DMS 273 treated with DMSO at 0.1 percent for 48 hours (cell line): ENCODE measurements at regions not wholly inside any gene's neighbourhood (a gene's known extent, or its start where the extent isn't known, plus 50 kb on each side); places are given as distances from the start of the nearest gene placed in this dataset.
"Not testable (repeated sequence)": the region's sequence is repeated elsewhere in the genome, so short reads cannot be mapped to it uniquely, and the experiment has no call there.

Source experiments
- DNase-seq: peaks from one replicate; lab custom pipeline; 2025; lab: John Stamatoyannopoulos, UW

DNA sequence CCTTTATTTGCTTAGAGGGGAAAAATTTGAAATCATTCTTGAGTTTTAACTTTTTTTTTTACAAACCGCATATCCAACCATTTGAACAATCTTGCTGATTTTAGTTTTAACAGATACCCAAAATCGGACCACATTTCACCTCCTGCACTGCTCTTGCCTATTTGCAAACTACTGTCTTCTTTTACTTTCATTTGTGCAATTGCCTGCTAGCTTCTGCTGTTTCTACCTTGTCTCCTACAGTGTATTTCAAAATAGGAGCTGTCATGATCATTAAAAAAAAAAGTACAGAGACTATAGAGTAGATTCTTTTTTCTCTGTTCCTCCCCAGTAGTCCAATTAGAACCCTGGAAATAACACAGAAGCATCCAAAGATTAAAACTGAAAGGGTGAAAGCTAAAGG is 1081.2 kb downstream of the SOCS6 start:
- no peak for DNase-seq

DNA sequence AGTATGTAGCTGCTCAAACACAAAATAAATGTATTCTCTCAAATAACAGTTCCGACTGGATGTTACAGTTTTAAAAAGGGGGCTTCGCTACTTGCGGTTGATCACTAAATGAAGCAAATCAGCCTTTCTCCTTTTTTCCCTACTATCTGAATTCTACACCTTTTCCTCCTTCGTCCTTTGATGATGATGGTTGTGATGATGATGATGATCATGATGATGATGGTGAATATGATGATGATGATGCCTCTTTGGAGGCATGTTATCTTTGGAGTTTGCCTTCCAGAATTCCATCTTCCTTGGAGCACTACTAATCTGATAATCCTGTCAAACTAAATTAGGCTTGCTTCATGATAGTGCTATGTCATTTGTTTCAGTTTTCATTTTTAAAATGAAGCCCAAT is 1073.3 kb downstream of the SOCS6 start:
- DNase-seq = no peak

DNA sequence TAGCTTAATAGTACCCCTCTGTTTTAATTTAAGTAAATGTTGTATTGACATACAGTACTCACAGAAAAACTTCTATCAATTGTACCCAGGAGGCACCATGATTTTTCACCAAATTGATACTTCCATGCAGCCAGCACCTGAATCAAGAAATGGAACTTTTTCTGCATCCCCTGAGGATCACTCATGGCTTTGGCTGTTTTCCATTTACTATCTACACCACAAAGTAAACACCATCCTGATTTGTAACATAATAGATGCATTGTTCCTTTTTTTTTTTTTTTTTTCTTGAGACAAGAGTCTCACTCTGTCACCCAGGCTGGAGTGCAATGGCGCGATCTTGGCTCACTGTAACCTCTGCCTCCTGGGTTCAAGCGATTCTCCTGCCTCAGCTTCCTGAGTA is 1066.8 kb downstream of the SOCS6 start:
- not testable (repeated sequence) for DNase-seq

DNA sequence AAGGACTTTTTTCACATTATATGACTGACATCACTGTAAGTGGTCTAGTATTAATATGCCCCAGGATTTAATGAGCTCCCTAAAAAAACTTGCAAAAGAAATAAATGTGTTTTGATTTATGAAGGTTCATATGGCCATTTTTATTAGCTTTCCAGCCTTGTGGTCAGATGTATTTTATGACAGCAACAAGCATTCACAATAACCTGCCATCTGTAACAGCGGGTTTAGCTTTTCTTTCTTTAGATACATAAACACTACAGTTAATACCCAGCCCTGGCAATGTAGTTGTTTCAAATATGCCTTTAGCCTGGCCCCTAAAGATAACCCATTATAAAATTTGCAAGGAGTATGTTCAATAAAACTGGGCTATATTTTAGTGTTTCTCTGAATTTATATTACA is 1063.8 kb downstream of the SOCS6 start:
- no peak for DNase-seq

DNA sequence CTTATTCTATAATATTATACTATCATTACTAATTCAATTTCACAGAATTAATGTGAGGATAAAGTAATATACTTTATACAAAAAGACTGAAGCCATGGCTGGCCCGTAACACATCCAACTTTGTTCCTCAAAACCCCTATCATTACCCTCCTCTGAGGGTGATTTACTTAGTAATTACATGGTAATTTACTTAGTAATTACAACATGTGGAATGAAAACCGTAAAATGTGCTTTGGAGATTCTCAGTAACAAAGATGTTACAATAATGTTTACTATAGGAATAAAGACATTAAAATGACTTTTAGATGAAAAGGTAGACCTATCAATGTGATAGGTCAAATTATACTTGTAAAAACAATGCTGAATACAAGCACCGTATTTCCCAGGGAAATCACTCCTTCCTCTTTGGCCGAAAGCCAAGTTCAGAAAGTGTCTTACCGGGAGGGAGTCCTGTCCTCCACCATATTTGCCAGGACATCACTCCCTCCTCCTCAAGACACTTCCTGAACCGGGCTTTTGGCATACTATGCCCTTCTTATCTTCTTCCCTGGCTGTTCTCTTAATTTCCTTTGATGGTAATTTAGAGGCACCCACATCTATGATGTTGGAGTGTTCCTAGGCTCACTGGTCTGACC is 1047.8 kb downstream of the SOCS6 start:
- no peak for DNase-seq

DNA sequence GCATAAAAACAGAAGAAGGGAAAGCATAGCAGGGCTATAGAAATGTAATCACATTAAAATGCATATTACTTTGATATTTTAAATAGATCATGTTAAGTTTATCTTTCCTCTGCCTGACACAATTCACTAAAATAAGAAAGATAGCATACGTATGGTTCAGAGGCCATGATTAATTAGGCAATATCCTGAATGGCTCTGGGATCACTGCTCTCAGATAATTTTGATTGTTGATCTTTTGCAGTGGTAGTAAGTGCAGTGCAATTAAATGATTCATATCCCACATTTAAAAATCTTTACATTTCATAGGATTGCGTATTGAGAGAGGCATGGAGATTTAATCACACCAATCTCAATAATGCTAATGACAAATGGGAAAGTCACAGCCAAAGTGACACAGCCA is 1040.7 kb downstream of the SOCS6 start:
- no peak for DNase-seq

DNA sequence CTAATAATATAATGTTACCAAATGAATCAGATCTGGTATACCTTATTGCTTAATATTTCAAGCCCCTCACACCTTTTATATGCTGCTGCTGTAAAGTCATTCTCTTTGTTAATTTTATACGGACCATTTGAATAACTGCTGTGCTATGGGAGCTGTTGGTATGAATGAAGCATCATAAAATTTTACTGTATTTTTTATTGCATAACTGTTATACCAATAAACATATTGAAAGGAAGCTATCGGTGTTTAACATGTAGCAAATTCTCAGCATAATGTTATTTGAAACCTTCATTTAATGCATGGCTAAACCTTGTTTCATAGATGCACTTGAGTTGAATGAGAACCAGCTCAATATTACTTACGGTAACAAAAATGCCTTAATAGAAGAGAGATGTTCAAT is 1040.3 kb downstream of the SOCS6 start:
- no peak for DNase-seq

DNA sequence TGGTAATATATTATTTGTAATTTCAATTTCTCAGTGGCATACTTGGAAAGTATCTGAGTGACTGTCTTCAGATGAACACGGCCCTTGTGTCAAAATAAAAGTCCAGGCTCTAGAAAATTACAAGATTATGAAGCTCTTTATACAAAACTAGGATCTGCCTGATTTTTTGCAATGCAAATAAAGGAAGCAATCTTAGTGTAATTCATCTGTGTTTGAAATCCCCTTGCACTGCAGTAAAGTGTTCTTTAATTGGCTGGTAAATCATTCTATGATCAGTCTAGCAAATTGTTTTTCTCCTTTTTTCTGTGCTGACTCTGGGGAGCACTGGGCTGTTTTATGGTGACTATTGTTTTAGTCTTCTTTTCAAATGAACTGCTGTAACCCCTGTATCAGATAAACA is 1039.0 kb downstream of the SOCS6 start:
- no peak for DNase-seq

DNA sequence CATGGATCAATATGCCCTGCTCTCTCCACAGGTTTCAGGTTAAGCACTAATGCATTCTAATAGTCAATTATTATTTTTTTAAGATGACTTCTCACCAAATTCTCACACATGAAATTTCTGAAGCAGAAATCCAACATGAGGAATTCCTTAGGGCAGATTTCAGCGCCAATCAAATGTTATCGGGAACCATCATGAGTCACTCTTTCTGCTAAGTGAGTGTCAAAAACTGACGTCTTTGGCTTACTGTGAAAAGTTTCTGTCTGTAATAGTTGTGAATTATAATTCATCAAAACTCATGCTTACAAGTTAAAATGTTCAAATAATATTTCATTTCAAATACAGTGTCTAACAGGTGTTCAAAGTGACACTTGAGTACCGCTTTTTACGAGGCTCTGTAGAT is 1038.6 kb downstream of the SOCS6 start:
- DNase-seq = no peak

DNA sequence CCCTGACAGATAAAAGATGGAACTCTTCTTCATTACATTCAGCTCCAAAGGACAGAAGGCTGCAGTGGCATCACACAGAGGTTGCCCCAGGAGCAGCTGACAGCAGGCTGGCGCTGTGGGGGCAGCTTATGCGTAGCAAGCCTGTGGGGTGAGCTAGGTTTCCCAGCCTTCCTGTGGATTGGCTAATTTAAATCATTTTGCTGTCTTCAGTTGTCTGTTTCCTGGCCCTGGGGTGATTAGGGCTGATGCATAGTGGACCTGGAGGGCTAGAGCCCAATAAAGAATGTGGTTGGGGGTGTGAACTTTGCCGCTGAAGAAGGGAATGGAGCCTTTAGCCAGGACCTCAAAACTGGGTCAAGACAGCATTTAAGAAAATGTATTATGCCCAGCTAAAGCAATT is 1038.0 kb downstream of the SOCS6 start:
- no peak for DNase-seq

DNA sequence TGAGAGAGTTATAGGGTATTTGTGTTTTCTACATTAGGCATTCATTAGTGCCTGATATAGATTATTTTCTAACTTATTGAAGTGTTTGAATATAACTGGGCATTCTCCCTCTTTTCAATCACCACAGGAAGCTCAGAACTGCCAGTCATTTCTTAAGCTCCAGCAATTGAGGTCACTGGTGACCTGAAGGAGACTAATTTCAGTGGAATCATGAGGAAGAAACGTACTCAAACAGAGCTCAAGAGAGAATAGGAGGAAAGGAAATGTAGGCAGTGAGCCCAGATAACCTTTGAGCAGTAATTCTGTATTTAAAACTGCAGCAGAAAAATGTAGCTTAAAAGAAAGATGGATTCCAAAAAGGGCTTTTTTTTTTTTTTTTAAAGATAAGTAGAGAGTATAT is 1035.5 kb downstream of the SOCS6 start:
- no peak for DNase-seq

DNA sequence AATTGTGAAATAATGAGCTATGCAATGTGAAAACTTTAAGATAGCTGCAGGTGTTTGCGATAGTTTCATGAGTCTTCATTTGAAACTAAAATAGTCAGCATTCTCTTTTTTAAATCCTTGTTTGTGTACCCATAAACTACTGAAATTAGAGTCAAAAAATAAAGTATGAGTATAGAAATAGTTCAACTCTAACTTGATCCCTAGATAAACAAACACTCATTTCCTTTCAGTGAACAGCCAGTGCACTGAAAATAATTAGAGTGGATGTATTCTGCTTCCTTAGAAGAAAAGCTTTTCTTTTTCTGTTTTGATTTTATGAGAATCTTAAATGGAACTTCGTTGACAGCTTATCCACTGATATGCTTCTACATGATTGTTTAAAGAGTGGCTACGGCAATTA is 1033.4 kb downstream of the SOCS6 start:
- DNase-seq = no peak

DNA sequence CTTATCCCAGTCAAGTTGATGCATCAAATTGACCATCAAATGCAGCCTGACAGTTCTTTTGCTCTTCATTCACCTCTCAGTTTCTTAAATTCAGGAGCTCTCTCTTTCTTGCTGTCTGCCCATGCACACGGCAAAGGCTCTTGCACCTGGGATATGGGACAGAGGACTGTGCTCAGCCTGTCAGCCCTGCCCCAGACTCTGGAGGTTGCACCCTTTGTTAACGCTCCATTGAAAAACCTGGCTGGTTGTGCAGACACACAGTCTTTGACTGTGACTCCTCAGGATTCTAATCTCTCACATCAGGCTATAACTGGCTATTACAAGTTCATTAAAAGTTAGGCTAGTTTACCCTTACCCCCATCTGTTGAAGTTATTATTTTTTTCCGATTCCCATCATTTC is 1032.5 kb downstream of the SOCS6 start:
- no peak for DNase-seq

DNA sequence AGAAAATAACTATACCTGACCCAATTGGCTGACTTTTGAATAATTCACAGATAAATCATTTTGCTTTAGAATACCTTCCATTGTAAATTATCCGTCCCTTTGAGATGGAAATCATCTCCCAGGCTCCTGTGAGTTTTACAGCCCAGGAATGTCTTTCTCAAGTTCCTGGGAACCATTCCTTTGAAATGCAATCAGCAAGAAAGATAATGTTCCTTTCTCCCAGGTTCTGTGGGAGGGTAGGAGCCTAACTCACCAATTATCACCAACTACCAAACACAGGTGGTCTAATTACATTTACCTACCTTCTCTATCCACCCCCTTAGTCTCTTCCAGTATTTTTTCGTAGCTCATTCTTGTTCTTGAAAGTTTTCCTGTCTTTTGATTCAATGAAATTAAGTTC is 1016.0 kb downstream of the SOCS6 start:
- no peak for DNase-seq

DNA sequence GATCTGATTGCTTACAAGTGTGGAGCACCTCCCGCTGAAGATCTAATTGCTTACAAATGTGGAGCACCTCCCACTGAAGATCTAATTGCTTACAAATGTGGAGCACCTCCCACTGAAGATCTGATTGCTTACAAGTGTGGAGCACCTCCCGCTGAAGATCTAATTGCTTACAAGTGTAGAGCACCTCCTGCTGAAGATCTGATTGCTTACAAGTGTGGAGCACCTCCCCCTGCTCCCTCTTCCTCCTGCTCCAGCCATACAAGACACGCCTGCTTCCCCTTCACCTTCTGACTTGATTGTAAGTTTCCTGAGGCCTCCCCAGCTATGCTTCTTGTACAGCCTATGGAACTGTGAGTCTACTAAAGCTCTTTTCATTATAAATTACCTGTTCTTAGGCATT is 1014.9 kb downstream of the SOCS6 start:
- not testable (repeated sequence) for DNase-seq

DNA sequence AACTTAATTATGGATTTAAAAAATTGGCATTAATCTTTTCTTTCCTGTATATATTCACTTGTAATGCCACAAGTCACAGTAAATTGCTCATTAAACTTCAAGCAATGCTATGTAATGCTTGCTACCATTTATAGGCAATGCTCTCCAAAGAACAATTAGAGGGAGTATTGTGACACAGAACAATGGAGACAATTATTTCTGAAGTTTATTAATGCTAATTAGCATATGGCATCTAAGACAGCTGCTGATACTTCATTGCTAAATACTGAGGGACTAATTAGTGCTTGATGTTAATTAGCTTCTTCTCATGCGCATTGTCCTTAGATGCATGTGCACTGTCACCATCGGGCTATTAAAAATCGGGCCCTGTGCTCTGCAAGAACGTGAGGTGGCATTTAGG is 1012.8 kb downstream of the SOCS6 start:
- no peak for DNase-seq

DNA sequence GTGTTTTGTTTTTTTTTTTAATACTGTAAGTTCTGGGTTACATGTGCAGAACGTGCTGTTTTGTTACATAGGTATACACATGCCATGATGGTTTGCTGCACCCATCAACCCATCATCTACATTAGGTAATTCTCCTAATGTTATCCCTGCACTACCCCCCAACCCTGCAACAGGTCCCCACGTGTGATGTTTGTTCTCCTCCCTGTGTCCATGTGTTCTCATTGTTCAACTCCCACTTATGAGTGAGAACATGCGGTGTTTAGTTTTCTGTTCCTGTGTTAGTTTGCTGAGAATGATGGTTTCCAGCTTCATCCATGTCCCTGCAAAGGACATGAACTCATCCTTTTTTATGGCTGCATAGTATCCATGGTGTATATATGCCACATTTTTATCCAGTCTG is 1005.4 kb downstream of the SOCS6 start:
- DNase-seq = not testable (repeated sequence)

DNA sequence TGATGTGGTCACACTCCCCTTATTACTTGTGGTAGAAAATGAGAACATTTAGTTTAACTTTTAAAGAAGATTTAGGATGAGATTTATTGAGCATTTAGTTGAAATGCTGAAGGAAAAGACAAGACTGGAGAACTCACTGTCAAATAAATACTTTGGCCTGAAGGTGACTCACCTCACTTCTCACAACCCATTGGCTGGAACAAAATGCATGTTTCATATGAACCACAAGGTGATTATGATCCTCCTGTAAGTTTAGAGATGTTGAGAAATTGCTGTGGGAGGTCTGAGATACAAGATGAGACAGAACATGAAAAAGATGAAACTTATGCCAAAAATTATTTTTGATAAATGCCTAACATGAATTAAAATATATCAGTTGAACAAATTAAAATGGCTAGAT is 1004.5 kb downstream of the SOCS6 start:
- no peak for DNase-seq

DNA sequence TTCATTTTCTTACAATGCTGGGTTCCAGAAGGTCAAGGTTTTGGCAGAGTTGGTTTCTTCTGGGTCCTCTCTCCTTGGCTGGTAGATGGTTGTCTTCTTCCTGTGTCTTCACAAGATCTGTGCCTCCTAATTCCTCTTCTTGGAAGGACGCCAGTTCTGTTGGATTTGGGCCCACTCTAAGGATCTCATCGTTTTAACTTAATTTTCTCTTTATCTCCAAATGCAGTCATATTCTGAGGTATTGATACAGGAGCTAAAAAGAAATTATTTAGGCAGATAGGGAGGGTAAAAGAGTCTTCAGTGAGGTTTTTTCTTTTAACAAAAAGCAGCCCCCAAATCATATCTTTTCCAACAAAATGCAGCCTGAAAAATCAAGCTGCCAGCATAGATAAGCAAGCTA is 998.4 kb downstream of the SOCS6 start:
- no peak for DNase-seq

DNA sequence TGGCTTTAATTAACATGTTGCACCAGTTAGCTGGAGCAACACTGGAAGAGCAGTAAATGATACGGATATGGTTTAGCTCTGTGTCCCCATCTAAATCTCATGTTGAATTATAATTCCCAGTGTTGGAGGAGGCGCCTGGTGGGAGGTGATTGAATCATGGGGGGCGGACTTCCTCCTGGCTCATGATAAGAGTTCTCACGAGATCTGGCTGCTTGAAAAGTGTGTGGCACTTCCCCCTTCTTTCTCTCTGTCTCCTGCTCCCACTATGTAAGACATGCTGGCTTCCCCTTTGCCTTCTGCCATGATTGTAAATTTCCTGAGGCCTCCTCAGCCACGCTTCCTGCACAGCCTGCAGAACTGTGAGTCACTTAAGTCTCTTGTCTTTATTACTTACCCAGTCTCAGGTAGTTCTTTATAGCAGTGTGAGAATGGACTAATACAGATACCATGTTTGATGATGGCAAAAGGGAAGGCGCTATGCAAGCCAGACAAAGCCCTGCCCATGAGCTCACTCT is 963.6 kb downstream of the SOCS6 start:
- no peak for DNase-seq

DNA sequence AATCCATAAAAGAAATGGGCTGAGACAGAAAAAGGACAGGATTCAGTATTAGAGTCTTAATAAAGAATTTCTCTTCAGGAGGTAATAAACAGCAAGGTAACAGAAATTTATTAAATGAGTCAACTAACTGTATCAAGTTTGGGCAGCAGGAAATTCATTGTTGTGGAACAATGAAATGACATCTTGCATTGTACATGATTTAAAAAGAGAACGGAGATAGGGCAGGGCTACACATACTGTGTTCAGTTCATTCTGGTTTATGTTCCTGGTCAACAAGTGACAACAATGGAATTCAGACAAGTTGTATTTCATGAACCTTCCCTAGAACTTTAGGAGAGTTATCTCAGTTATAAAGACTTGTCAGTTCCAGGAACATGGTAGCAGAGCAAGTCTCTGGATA is 961.3 kb downstream of the SOCS6 start:
- no peak for DNase-seq

DNA sequence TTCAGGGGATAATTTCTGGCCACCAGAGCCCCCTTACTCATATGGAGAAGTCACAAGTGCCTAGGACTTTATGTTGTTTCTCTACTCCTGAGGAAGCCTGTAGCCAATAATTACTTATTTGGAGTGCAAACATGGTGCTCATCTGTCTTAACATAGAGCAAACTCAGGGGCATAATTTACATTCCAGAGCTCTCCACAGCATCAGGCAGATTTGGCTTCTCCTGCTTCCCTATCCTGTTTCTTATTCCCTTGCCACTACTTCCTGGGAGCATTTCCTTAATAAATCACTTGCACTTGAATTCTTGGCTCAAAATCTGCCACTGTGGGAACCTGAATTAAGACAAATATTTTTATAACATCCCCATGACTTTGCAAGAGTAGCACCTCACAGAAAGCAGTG is 960.9 kb downstream of the SOCS6 start:
- DNase-seq = no peak

DNA sequence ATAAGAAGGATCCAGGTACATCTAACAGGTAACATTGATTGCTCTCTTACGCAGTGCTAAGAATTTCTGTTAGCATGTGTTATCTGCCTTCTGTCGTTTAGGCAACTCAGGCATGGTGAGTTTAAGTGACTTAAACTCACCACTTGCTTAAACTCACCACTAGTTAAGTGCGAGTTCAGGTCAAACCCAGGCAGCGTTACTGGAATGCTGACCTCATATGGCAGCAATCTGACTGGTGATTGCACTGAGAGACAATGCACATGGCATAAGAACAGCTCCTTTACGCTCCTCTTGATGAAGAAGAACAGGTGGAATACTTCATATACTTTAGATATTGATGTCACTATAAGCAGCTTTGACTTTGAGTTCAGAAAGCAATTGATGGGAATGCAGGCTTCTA is 954.1 kb downstream of the SOCS6 start:
- DNase-seq = no peak

DNA sequence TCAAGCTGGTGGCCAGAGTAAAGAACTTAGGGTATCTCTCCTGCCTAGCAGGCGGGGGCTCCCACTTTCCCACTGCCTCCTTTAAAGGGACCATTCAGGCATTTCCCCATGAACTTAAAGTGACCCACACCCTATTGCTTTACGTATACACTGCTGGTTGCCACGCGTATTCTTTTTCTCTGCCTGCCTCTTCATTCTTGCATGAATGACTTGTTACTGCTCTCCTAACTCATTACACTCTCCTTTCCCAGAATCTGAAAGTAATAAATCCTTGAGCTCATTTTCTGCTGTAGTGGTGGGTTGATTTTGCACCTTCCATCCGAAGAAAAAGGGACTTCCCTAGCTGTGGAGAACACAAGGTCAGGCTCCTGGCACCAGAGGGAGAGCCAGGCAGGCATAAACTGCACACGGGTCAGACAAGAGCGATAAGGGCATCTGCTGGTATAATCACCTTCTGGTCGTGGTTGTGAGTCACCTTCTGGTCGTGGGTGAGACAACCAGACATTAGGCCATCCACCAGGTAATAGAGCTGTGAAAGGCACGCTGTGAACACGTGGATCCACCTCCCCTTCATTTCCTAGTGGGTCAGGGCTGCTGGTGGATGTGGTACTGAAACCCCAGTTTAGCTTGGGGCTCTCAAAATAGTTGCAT is 950.3 kb downstream of the SOCS6 start:
- DNase-seq = no peak
